HG03280 (cell line): ENCODE measurements at regions not wholly inside any gene's neighbourhood (a gene's known extent, or its start where the extent isn't known, plus 50 kb on each side); places are given as distances from the start of the nearest gene placed in this dataset.
"Not testable (repeated sequence)": the region's sequence is repeated elsewhere in the genome, so short reads cannot be mapped to it uniquely, and the experiment has no call there.

Source experiments
- ATAC-seq: cut with Tn5 transposase; IDR thresholded peaks from one replicate; pipeline ENCODE4 v1.9.1; 2021; ENCODE audit warnings: mild to moderate bottlenecking, moderate library complexity; ENCODE audit not compliant: unreplicated experiment

GRCh38 chr2:83015035-83015715 lies 1443.9 kb downstream of the SUCLG1 start:
- no peak for ATAC-seq

GRCh38 chr2:83014462-83014861 lies 1444.6 kb downstream of the SUCLG1 start:
- ATAC-seq = no peak

- ATAC-seq = no peak
Observed at GRCh38 chr2:83006961-83007360, 1452.1 kb downstream of the SUCLG1 start.

DNA sequence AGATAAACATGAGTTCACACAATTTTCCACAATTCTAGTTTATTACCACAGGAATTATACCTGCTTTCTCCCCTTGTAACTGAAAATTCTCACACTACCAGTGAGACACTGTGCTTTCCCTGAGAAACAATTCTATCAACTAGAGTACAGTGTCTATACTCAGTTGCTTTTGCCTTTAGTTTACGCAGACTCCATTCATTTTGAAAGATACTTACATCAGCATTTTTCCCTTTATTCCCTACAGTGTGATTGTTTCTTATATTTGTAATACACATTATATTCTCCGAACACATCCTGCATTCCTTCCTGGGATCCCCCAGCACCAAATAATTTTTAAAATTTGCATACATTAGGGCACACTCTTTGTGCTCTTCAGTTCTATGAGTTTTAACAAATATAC lies 1455.5 kb downstream of the SUCLG1 start:
- no peak for ATAC-seq

DNA sequence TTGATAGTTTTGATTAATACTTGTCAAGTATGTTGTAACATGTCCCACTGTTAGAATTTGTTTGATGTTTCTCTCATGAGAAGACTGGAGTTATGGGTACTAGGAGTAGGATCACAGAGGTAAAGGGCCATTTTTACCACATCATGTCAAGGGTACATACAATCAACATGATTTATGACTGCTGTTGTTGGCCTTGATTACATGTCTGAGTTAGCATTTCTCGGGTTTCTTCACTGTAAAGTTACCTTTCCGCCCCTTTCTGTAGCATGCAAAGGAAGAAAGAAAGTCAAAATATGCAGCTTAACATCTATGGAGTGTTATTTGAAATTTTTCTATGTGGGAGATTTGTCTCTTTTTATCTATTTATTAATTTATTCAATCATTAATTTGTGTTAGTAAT lies 1456.4 kb downstream of the SUCLG1 start:
- ATAC-seq = no peak

DNA sequence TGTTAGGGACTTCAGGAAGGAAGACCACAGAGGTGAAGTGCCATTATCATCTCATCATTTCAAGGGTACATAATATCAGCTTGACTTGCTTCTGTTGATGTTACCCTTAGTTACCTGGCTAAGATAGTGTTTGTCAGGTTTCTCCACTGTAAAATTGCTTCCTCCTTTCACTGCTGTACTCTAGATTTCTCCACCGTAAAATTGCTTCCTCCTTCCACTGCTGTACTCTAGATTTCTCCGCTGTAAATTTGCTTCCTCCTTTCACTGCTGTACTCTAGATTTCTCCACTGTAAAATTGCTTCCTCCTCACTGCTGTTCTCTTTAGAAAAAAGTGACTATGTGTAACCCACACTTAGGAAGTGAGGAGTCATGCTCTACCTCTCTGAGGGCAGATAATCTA lies 1460.3 kb downstream of the SUCLG1 start:
- ATAC-seq = no peak

GRCh38 chr2:82996217-82996616 lies 1462.9 kb downstream of the SUCLG1 start:
- no peak for ATAC-seq

GRCh38 chr2:82994151-82994550 lies 1464.9 kb downstream of the SUCLG1 start:
- ATAC-seq = no peak

- ATAC-seq = no peak
Observed at GRCh38 chr2:82993609-82994008, 1465.5 kb downstream of the SUCLG1 start.

- no peak for ATAC-seq
Observed at GRCh38 chr2:82992968-82993367, 1466.1 kb downstream of the SUCLG1 start.

- ATAC-seq = not testable (repeated sequence)
Observed at GRCh38 chr2:82987706-82988105, 1471.4 kb downstream of the SUCLG1 start.

- ATAC-seq = no peak
Observed at GRCh38 chr2:82986899-82987298, 1472.2 kb downstream of the SUCLG1 start.

DNA sequence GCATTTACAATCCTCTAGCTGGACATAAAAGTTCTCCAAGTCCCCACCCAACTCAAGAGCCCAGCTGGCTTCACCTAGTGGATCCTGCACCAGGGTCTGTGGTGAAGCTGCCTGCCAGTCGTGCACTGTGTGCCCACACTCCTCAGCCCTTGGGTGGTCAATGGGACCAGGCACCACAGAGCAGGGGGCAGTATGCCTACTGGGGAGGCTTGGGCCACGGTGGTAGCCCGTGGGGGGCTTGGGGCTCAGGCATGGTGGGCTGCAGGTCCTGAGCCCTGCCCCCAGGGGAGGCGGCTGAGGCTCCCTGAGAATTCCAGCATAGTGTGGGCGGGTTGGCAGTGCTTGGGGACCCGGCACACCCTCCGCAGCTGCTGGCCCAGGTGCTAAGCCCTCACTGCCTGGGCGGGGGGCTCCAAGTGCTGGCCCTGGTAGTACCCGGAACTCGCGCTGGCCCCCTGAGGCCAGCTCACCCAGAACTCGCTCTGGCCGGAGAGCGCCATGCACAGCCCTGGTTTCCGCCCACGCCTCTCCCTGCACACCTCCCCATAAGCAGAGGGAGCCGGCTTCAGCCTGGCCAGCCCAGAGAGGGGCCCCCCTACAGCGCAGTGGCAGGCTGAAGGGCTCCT lies 1473.4 kb downstream of the SUCLG1 start:
- ATAC-seq = no peak

GRCh38 chr2:82968358-82968757 lies 1490.7 kb downstream of the SUCLG1 start:
- ATAC-seq = no peak

- no peak for ATAC-seq
Observed at GRCh38 chr2:82964341-82964740, 1494.7 kb downstream of the SUCLG1 start.

GRCh38 chr2:82959727-82960126 lies 1499.4 kb downstream of the SUCLG1 start:
- ATAC-seq = no peak

- no peak for ATAC-seq
Observed at GRCh38 chr2:82954868-82955267, 1504.2 kb downstream of the SUCLG1 start.

DNA sequence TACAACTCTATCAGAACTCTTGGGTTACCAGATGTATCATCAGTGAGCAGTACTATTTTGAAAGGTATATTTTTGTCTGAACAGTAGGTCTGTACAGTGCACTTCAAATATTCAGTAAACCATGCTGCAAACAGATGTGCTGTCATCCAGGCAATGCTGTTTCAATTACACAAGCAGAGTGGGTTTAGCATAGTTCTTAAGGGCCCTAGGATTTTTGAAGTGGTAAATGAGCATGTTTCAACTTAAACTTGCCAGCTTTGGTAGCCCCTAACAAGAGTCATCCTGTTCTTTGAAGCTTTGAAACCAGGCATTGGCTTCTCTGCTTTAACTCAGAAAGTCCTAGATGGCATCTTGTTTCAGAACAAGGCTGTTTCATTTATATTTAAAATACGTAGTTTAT lies 1519.9 kb downstream of the SUCLG1 start:
- no peak for ATAC-seq

GRCh38 chr2:82938321-82938845 lies 1520.7 kb downstream of the SUCLG1 start:
- not testable (repeated sequence) for ATAC-seq

DNA sequence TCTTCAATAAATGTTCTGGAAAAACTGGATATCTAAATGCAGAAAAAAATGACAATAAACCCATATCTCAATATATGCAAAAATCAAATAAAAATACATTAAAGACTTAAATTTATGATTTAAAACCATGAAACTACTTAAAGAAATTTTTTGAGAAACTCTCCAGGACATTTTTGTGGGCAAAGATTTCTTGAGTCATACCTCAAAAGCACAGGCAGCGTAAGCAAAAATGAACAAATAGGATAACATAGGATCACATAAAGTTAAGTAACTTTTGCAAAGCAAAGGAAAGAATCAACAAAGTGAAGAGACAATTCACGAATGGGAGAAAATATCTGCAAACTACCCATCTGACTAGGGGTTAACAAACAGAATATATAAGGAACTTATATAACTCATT lies 1545.5 kb downstream of the SUCLG1 start:
- ATAC-seq = no peak

DNA sequence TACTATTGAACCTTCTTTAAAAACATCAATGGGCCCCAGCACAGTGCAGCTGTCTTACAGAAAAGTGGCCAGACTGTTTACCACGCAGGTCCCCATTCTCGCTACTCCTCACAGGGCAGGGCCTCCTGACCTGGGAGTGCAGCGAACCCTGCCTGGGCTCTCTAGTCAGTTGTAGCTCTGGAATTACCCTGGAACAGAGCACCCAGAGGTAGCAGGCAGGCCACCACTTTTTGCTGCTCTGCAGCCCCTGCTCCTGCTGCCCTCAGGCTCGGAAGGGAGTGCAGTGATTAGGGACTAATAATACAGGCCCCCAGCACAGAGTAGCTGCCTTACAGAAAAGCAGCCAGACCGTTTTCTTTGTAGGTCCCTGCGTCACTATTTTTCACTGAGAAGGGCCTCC lies 1563.0 kb downstream of the SUCLG1 start:
- no peak for ATAC-seq

DNA sequence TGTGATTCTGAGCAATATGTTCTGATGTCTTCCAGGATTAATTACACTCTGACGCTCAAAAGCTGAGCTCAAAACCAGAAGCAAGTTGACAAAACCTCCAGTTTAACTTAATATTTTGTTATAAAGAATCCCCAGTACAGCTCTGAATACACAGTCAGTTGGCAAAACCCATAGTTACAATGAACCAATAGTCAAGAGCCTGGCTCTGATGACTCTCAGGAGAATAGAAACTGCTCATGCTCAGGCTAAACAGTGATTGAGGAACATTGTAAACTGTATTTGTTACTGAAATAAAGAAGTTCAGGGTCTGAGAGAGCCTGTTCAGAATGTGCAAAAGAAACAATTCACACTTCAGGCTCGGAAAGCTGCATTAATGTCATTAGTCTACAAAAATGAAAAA lies 1565.9 kb downstream of the SUCLG1 start:
- ATAC-seq = no peak

DNA sequence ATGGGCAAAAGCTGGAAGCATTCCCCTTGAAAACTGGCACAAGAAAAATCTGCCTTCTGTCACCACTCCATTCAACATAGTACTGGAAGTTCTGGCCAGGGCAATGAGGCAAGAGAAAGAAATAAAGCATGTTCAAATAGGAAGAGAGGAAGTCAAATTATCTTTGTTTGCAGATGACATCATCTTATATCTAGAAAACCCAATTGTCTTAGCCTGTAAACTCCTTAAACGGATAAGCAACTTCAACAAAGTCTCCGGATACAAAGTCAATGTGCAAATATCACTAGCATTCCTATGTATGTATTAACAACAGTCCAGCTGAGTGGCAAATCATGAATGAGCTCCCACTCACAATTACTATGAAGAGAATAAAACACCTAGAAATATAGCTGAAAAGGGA lies 1579.3 kb downstream of the SUCLG1 start:
- ATAC-seq = no peak
